Left lung (tissue), 4 donors: ENCODE measurements at regions not wholly inside any gene's neighbourhood (a gene's known extent, or its start where the extent isn't known, plus 50 kb on each side); places are given as distances from the start of the nearest gene placed in this dataset.

ENCODE experiments used
- ATAC-seq: fragments of 200-7000 bp; cut with Tn5 transposase; one replicate; pipeline ENCODE4 v1.9.1; 2020; ENCODE audit warnings: moderate library complexity
- DNase-seq, 4 donors: peaks; one replicate each; pipeline ENCODE4 v3.0.0-alpha.2; 2013 to 2020
- H3K27ac ChIP-seq, 2 donors: fragments of 200-600 bp; sonication (generic) in 1 of 2; one replicate each; pipeline versions ENCODE4 v1.5.0 to v1.8.0; 2020 to 2021
- H3K27me3 ChIP-seq, 2 donors: fragments of 200-600 bp; sonication (generic) in 1 of 2; one replicate each; pipeline versions ENCODE4 v1.5.0 to v1.8.0; 2020 to 2021
- H3K36me3 ChIP-seq, 2 donors: fragments of 200-600 bp; sonication (generic) in 1 of 2; one replicate each; pipeline versions ENCODE4 v1.5.0 to v1.8.0; 2020 to 2021
- H3K4me1 ChIP-seq, 2 donors: fragments of 200-600 bp; one replicate each; pipeline ENCODE4 v1.8.0; 2021
- H3K4me3 ChIP-seq, 2 donors: fragments of 200-600 bp; sonication (generic) in 1 of 2; one replicate each; pipeline versions ENCODE4 v1.5.0 to v1.8.0; 2020 to 2021; ENCODE audit warnings: mild to moderate bottlenecking in 1 of 2
- H3K9me3 ChIP-seq, 2 donors: fragments of 200-600 bp; sonication (generic) in 1 of 2; one replicate each; pipeline versions ENCODE4 v1.5.0 to v1.8.0; 2020 to 2021
- intact Hi-C, 2 donors: fragments of 100-400 bp; cut with DNase I; formaldehyde crosslinking; loops; one replicate each; pipeline versions ENCODE4 v1.11.2 to v1.14.2; 2022
- TF ChIP-seq, protein P1 (sequence below), 2 donors: fragments of 200-600 bp; sonication (generic) in 1 of 2; IDR thresholded peaks; one replicate each; pipeline versions ENCODE4 v1.5.0 to v1.8.0; 2021; ENCODE audit warnings: antibody characterized with exemption in 2 of 2
- donor health status: DM: no; HTN: yes; CAD: no.
- donor health status: DM: no; HTN: no; CAD: no.

DNA sequence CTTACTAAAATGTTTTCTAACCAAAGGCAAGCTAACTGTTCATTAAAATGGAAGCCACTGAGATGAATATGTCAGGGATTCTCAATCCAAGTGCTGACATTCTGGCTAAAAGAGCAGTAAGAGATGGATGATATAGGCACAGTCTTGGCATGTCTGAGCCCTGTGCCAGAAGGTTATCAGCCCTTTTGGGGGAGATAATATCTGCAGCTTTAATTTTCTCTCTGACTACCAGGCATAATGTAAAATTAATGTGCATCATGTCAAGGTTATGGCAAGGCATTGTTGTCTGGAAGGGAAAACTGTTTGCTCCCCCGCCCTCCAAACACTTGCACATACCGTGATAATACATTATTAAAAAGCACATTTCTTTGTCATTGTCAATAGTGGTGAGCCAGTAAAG lies 609.8 kb downstream of the ZNF608 start:
- no peak overlapping the region for H3K27ac ChIP-seq
- no peaks in the 10 kb centered on the region for H3K36me3 ChIP-seq
- DNase-seq: no peak
- intact Hi-C loops: no loop called here
- peaks cover 0 to 5% of the 10 kb centered on the region in 2 donors for H3K9me3 ChIP-seq
- H3K4me3 ChIP-seq: no peak overlapping the region
- no peaks in the 10 kb centered on the region for H3K27me3 ChIP-seq
- ATAC-seq: no peak
- no peaks in the 10 kb centered on the region for H3K4me1 ChIP-seq
- TF ChIP-seq, protein P1, sequence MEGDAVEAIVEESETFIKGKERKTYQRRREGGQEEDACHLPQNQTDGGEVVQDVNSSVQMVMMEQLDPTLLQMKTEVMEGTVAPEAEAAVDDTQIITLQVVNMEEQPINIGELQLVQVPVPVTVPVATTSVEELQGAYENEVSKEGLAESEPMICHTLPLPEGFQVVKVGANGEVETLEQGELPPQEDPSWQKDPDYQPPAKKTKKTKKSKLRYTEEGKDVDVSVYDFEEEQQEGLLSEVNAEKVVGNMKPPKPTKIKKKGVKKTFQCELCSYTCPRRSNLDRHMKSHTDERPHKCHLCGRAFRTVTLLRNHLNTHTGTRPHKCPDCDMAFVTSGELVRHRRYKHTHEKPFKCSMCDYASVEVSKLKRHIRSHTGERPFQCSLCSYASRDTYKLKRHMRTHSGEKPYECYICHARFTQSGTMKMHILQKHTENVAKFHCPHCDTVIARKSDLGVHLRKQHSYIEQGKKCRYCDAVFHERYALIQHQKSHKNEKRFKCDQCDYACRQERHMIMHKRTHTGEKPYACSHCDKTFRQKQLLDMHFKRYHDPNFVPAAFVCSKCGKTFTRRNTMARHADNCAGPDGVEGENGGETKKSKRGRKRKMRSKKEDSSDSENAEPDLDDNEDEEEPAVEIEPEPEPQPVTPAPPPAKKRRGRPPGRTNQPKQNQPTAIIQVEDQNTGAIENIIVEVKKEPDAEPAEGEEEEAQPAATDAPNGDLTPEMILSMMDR (IDR thresholded peaks at IDR 0.05): no peak

DNA sequence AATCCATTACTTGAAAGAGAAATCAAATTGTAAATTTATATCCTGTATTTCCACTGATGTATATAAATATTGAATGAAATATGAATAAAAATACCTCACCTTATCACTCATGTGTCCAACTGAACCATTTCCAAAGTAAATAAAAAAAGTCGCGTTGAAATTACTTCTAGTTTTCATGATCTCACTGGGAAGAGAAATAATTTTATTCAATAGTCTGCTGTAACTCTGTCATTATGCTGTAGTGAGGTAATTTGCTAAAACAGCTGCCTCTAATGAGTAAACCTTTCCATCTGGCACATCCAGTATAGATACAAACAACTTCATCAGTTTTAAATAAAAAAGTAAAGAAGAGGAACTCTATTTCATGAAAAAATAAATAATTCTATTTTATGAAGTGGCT lies 611.5 kb downstream of the ZNF608 start:
- ATAC-seq (no peak), DNase-seq (no peak)
- H3K27ac ChIP-seq: no peak overlapping the region
- no peaks in the 10 kb centered on the region for H3K9me3 ChIP-seq
- intact Hi-C loops: no loop called here
- no peaks in the 10 kb centered on the region for H3K4me1 ChIP-seq
- H3K27me3 ChIP-seq: no peaks in the 10 kb centered on the region
- TF ChIP-seq, protein P1 (IDR thresholded peaks at IDR 0.05): no peak
- H3K36me3 ChIP-seq: no peaks in the 10 kb centered on the region
- H3K4me3 ChIP-seq: no peak overlapping the region

DNA sequence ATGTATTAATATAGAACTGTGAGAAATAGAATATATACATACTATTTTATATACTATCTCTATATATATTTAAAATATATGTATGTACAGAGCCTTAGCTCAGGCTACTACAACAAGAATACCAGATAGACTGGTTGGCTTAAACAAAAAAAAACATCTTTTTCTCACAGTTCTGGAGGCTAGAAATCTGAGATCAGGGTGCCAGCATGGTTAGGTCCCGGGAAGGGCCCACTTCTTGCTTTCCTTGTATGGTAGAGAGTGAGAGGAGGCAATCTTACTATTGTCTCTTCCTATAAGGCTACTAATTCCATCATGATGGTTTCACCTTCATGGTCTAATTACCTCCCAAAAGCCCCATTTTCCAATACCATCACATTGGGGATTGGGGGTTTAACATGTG lies 613.0 kb downstream of the ZNF608 start:
- no peak overlapping the region for H3K4me3 ChIP-seq
- no peaks in the 10 kb centered on the region for H3K36me3 ChIP-seq
- H3K27me3 ChIP-seq: no peaks in the 10 kb centered on the region
- TF ChIP-seq, protein P1 (IDR thresholded peaks at IDR 0.05): no peak
- no peak for DNase-seq
- no peaks in the 10 kb centered on the region for H3K4me1 ChIP-seq
- intact Hi-C loops: no loop called here
- no peak overlapping the region for H3K27ac ChIP-seq
- H3K9me3 ChIP-seq: no peaks in the 10 kb centered on the region
- ATAC-seq: no peak

DNA sequence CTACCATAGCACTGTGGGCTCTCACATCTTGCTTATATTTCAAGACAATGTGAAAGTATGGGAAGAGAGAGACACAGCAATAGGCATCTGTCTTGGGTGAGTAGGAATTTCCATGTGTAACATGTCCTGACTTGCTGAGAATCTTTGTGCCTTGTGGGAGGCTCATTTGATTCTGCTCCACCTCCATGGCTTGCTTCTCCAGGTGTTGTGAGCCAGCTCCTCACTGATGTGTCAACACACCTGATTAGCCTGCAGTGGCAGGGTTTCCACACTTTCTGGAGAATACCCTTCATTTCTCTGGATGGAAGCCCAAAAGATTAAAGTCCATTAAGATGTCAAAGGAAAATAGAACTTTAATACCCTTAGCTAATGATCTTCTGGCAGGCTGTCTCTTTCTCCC lies 613.6 kb downstream of the ZNF608 start:
- Histone ChIP-seq H3K9me3 (no peaks in the 10 kb centered on the region), H3K27me3 (no peaks in the 10 kb centered on the region), H3K36me3 (no peaks in the 10 kb centered on the region), H3K4me1 (no peaks in the 10 kb centered on the region), H3K4me3 (no peak overlapping the region), H3K27ac (no peak overlapping the region)
- ATAC-seq: no peak
- DNase-seq: no peak
- TF ChIP-seq, protein P1 (IDR thresholded peaks at IDR 0.05): no peak
- intact Hi-C loops: no loop called here

DNA sequence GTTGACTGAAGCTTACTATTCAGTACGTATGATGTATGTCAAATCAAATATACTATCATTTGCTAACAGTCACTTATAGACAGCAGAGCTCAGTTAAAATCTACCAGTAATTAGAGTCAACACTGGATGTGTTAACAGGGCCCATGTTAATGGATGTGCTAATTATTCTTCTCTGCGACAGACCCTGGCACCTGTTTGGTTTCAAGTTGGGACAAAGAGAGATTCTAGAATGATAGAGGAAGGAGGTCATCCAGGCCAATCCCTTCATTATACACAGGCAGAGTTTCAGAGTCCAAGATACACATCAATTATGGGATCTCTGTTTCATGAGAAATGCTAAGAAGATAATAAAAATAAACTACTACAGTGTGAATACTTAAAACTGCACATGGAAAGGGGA lies 615.0 kb downstream of the ZNF608 start:
- intact Hi-C loops: no loop called here
- DNase-seq: no peak
- Histone ChIP-seq H3K9me3 (no peaks in the 10 kb centered on the region), H3K4me1 (no peaks in the 10 kb centered on the region), H3K4me3 (no peak overlapping the region), H3K36me3 (no peaks in the 10 kb centered on the region), H3K27me3 (no peaks in the 10 kb centered on the region), H3K27ac (no peak overlapping the region)
- no peak for ATAC-seq
- TF ChIP-seq, protein P1 (IDR thresholded peaks at IDR 0.05): no peak
